Memory B cell (primary cell): ENCODE measurements at regions not wholly inside any gene's neighbourhood (a gene's known extent, or its start where the extent isn't known, plus 50 kb on each side); places are given as distances from the start of the nearest gene placed in this dataset.
"Not testable (repeated sequence)": the region's sequence is repeated elsewhere in the genome, so short reads cannot be mapped to it uniquely, and the experiment has no call there.

Experiments used
- ATAC-seq: fragments of 150-1000 bp; cut with Tn5 transposase; 2 replicates; pipeline ENCODE4 v1.10.0; 2021; ENCODE audit warnings: low read depth, mild to moderate bottlenecking, moderate library complexity
- DNase-seq, 2 donors: peaks; one replicate each; pipeline ENCODE4 v3.0.0; 2022; ENCODE audit warnings: low spot score in 2 of 2
- H3K27ac Mint-ChIP-seq: one replicate; pipeline ENCODE4 v1.8.0; 2022; ENCODE audit warnings: mild to moderate bottlenecking, moderate library complexity, mixed read lengths
- H3K27me3 Mint-ChIP-seq: one replicate; pipeline ENCODE4 v1.8.0; 2022; ENCODE audit warnings: mixed read lengths
- H3K36me3 Mint-ChIP-seq: one replicate; pipeline ENCODE4 v1.8.0; 2022; ENCODE audit warnings: mild to moderate bottlenecking, mixed read lengths
- H3K4me1 Mint-ChIP-seq: one replicate; pipeline ENCODE4 v1.8.0; 2022; ENCODE audit warnings: mixed read lengths
- H3K4me3 Mint-ChIP-seq: one replicate; pipeline ENCODE4 v1.8.0; 2022; ENCODE audit warnings: mild to moderate bottlenecking, moderate library complexity, mixed read lengths
- H3K9me3 Mint-ChIP-seq: one replicate; pipeline ENCODE4 v1.8.0; 2022; ENCODE audit warnings: mixed read lengths

DNA sequence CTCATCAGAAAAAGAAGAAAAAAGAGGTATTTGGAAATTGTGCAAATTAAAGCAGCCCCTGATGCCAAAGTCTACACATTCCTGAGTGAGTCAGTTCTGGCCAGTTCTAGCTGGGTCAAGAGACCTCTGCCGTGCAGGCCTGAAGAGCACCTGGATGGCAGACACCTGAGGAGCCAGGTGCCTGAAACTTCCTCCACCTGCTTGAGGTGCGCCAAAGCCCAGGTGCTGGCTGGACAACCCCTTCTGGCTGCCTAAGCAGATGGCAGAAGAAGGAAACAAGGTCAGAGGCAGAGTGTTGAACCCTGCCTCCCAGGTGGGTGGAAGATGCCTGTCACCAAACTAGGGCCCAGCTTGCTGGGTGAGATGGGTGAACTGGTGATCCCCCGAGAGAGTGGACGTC, 215.8 kb downstream of the GOLGA6L6 start:
- not testable (repeated sequence) for ATAC-seq, H3K27ac Mint-ChIP-seq, H3K9me3 Mint-ChIP-seq, DNase-seq, H3K4me3 Mint-ChIP-seq, H3K36me3 Mint-ChIP-seq, H3K4me1 Mint-ChIP-seq, H3K27me3 Mint-ChIP-seq

DNA sequence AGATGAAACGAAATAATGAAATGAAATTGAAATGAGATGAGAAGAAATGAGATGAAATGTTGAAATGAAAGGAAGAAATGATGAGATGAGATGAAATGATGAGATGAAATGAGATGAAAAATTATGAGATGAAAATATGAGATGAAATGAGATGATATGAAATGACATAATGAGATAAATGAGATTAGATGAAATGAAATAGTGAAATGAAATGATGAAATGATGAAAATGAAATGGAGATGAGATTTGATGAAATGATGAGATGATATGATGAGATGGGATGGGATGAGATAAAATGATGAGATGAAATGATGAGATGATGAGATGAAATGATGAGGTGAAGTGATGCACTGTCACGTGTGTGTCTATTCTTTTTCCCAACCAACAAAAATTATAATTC, 224.5 kb downstream of the GOLGA6L6 start:
- H3K27me3 Mint-ChIP-seq, H3K27ac Mint-ChIP-seq, H3K9me3 Mint-ChIP-seq, H3K36me3 Mint-ChIP-seq, H3K4me3 Mint-ChIP-seq, ATAC-seq, H3K4me1 Mint-ChIP-seq, DNase-seq: not testable (repeated sequence)

- H3K9me3 Mint-ChIP-seq, ATAC-seq, DNase-seq, H3K4me3 Mint-ChIP-seq, H3K27me3 Mint-ChIP-seq, H3K4me1 Mint-ChIP-seq, H3K36me3 Mint-ChIP-seq, H3K27ac Mint-ChIP-seq: not testable (repeated sequence)
These were observed 230.5 kb downstream of the GOLGA6L6 start for GRCh38 chr15:20311014-20311680.

DNA sequence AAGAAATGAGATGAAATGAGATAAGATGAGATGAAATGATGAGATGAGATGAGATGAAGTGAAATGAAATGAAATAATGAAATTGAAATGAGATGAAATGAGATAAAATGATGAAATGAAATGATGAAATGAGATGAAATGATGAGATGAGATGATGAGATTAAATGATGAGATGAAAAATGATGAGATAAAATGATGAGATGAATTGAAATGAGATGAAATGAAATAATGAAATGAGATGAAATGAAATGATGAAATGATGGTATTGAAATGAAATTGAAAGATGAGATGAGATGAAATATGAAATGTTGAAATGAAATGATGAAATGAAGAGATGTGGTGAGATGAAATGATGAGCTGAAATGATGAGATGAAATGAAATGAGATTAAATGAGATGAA, 231.0 kb downstream of the GOLGA6L6 start:
- Mint-ChIP-seq H3K27me3 (no peaks in the 10 kb centered on the region), H3K4me1 (no peaks in the 10 kb centered on the region), H3K36me3 (no peaks in the 10 kb centered on the region), H3K9me3 (no peaks in the 10 kb centered on the region), H3K4me3 (no peak overlapping the region), H3K27ac (no peak overlapping the region)
- DNase-seq (no peak), ATAC-seq (no peak)

GRCh38 chr15:20309966-20310365, 231.6 kb downstream of the GOLGA6L6 start:
- ATAC-seq, H3K27ac Mint-ChIP-seq: not testable (repeated sequence)

DNA sequence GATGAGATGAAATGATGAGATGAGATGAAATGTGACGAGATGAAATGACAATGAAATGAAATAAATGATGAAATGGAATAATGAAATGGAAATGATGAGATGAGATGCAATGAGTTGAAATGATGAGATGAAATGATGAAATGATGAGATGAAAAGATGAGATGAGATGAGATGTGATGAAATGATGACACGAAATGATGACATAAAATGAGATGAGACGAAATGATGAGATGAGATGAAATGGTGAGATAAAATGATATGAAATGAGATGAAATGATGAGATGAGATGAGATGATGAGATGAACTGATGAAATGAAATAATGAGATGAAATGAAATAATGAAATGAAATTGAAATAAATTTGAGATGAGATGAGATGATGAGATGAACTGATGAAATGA, 232.2 kb downstream of the GOLGA6L6 start:
- not testable (repeated sequence) for H3K4me1 Mint-ChIP-seq, H3K36me3 Mint-ChIP-seq, DNase-seq, H3K27ac Mint-ChIP-seq, H3K9me3 Mint-ChIP-seq, H3K4me3 Mint-ChIP-seq, ATAC-seq, H3K27me3 Mint-ChIP-seq

More at GRCh38 chr15:20309966-20310365, 231.6 kb downstream of the GOLGA6L6 start:
- H3K27me3 Mint-ChIP-seq, H3K4me1 Mint-ChIP-seq, H3K36me3 Mint-ChIP-seq, DNase-seq, H3K4me3 Mint-ChIP-seq, H3K9me3 Mint-ChIP-seq: not testable (repeated sequence)

GRCh38 chr15:20308027-20308690, 233.4 kb downstream of the GOLGA6L6 start:
- not testable (repeated sequence) for H3K36me3 Mint-ChIP-seq, DNase-seq, H3K9me3 Mint-ChIP-seq, H3K4me1 Mint-ChIP-seq, H3K4me3 Mint-ChIP-seq, H3K27ac Mint-ChIP-seq, H3K27me3 Mint-ChIP-seq, ATAC-seq

DNA sequence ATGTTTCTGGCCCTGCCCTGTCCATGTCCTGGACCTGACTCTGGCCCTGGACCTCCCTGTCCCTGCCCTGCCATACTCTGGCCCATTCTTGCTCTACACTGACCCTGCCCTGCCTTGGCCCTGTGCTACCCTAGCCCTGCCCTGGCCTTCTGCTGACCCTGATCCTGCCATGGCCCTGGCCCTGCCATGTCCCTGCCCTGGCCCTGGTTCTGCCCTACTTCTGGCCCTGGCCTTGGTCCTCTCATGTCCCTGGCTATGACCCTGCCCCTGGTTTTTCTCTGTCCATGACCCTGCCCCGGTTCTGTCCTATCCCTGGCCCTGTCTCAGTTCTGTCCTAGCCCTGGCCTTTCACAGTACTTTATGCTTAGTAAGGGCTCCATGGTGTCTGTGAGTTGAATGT, 234.5 kb downstream of the GOLGA6L6 start:
- DNase-seq, H3K9me3 Mint-ChIP-seq, H3K27ac Mint-ChIP-seq, H3K27me3 Mint-ChIP-seq, H3K36me3 Mint-ChIP-seq, H3K4me3 Mint-ChIP-seq, H3K4me1 Mint-ChIP-seq, ATAC-seq: not testable (repeated sequence)

GRCh38 chr15:20306497-20307106, 235.0 kb downstream of the GOLGA6L6 start:
- H3K36me3 Mint-ChIP-seq, DNase-seq, H3K4me3 Mint-ChIP-seq, H3K4me1 Mint-ChIP-seq, H3K27me3 Mint-ChIP-seq, H3K9me3 Mint-ChIP-seq, ATAC-seq, H3K27ac Mint-ChIP-seq: not testable (repeated sequence)

DNA sequence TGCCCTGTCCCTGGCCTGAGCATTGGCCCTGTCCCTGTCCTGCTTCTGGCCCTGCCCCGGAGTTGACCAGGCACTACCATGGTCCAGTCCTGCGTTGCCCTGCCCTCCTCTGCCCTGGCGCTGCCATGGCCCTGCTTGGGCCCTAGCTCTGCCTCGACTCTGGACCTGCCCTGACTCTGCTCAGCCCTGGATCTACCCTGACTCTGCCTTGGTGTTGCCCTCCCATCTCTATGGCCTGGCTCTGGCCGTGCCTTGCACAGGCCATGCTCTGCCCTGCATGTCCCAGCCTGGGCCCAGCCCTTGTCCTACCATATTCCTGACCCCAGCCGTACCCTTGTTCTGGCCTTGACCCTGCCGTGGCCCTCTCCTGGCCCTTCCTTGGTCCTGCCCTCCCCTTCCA, 235.7 kb downstream of the GOLGA6L6 start:
- not testable (repeated sequence) for H3K27me3 Mint-ChIP-seq, H3K4me3 Mint-ChIP-seq, ATAC-seq, H3K9me3 Mint-ChIP-seq, H3K27ac Mint-ChIP-seq, H3K36me3 Mint-ChIP-seq, H3K4me1 Mint-ChIP-seq, DNase-seq

GRCh38 chr15:20305015-20305465, 236.6 kb downstream of the GOLGA6L6 start:
- H3K27ac Mint-ChIP-seq, H3K27me3 Mint-ChIP-seq, H3K36me3 Mint-ChIP-seq, ATAC-seq, DNase-seq, H3K4me3 Mint-ChIP-seq, H3K9me3 Mint-ChIP-seq, H3K4me1 Mint-ChIP-seq: not testable (repeated sequence)

DNA sequence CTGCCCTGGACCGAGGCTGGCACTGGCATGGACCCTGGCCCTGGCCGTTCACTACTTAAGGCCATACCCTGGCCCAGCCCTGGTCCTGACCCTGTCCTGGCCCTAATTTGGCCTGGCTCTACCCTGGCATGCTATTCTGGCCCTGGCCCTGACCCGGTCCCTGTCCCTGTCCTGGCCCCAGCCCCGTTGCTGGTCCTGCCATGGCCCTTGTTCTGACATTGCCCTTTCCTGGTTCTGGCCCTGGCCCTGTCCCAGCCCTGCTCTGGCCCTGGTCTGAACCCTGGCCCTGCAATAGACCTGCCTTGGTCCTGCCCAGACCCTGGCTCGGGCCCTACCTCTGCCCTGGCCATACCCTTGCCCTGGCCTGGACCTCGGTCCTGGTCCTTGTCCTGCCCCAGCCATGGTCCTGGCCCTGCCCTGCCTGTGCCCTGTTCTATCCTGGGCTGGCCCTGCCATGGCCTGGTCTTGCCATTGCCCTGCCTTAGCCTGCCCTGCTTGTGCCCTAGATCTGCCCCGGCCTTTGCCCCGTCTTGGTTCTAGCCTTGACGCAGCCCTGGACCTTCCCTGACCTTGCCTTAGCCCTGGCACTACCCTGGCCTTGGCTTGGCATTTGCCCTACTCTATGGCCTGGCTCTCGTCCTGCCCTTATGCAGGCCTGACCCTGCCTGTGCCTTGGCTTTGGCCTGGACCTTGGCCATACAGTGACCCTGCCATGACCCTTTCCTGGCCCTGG, 237.2 kb downstream of the GOLGA6L6 start:
- not testable (repeated sequence) for H3K4me3 Mint-ChIP-seq, ATAC-seq, H3K27me3 Mint-ChIP-seq, H3K27ac Mint-ChIP-seq, H3K9me3 Mint-ChIP-seq, H3K4me1 Mint-ChIP-seq, DNase-seq, H3K36me3 Mint-ChIP-seq

DNA sequence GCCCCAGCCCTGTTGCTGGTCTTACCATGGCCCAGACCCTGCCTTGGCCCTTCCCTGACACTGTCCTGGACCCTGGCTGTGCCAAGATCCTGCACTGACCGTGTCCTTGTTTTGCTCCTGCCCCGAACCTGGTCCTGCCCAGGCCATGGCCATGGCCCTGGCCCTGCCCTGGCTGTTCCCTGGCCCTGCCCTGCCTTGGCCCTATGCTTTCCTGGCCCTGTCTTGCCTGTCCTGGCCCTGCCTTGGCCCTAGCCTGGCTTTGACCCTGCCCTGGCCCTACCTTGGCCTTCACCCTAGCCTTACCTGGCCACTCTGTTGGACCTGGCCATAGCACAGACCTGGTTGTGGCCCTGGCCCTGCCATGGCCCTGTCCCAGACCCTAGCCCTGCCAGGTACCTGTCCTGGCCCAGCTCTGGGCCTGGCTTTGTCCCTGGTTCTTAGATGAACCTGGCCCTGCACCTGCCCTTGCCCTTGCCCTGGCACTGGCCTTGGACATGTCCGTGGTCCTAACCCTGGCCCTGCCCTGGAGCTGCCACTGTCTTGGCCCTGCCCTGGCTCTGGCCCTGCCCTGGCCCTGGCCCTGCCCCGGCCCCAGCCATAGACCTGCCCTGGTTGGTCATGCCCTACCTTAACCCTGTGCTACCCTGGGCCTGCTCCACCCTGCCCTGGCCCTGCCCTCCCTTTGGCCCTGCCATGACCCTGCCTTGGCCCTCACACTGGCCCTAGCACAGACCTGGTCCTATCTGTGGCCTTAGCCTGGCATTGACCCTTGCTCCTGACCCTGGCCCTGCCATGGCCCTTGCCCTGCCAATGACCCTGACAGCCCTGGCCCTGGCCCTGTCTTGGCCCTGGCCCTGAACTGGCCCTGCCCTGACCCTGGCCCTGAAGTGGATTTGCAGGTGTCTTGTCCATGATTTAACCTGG, 238.1 kb downstream of the GOLGA6L6 start:
- not testable (repeated sequence) for H3K27ac Mint-ChIP-seq, H3K36me3 Mint-ChIP-seq, ATAC-seq, H3K9me3 Mint-ChIP-seq, H3K27me3 Mint-ChIP-seq, DNase-seq, H3K4me1 Mint-ChIP-seq, H3K4me3 Mint-ChIP-seq
